Right forelimb (tissue), 1 donor: ENCODE measurements at regions not wholly inside any gene's neighbourhood (a gene's known extent, or its start where the extent isn't known, plus 50 kb on each side); places are given as distances from the start of the nearest gene placed in this dataset.

Experiments used
- DNase-seq: peaks from one replicate; pipeline ENCODE4 v3.0.0-alpha.2; 2018

DNA sequence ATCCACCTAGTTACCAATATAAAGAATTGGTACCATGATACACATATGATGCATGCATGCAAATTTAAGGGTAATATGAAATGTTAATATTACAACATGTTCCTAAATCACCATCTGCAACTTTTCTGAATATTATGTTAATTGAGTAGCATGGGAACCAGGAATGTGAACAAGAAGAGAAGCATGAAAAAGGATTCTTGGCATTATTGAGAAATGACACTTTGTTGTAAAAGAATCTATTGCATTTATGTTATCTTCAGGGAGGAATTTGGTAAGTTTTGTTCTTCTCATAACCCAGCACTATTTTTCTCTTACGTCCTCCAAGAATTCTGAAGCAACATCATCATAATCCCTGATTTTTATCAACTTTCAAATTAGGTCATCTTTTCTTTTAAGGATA is 159.9 kb upstream of the SLC25A13 start:
- DNase-seq, result no peak

DNA sequence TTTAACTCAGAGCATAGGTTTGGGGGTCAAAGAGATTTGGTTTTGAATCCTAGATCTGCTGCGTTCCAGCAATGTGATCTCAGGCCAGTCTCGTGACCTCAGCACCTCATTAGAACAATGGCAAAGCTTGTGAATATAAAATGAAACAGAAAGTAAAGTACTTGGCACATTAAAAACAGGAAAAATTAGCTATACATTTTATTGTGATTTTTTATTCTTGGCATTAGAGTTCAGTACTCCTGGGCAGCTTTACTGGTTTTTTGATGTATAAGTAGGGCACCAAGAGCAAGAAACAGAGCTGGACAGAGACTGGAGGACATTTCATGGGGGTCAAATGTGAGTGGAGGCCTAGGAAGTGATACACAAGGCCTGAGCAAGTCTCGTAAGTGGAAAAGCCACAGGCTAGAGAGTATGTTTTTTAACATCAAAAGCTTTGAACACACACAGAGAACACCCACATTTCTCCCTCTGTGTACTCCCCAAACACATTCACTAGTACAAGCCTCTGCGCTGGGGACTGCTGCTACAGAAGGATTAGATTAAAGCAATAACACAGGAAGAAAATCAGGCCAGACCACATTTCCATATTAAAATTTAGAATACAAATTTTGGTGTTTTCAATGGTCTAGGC is 157.2 kb upstream of the SLC25A13 start:
- DNase-seq, result no peak

- DNase-seq, result no peak
Observed at GRCh38 chr7:96471606-96472005, 149.7 kb upstream of the SLC25A13 start.

- DNase-seq, result no peak
Observed at GRCh38 chr7:96452146-96452545, 130.2 kb upstream of the SLC25A13 start.

GRCh38 chr7:96449094-96449493 is 127.2 kb upstream of the SLC25A13 start:
- DNase-seq, result no peak

DNA sequence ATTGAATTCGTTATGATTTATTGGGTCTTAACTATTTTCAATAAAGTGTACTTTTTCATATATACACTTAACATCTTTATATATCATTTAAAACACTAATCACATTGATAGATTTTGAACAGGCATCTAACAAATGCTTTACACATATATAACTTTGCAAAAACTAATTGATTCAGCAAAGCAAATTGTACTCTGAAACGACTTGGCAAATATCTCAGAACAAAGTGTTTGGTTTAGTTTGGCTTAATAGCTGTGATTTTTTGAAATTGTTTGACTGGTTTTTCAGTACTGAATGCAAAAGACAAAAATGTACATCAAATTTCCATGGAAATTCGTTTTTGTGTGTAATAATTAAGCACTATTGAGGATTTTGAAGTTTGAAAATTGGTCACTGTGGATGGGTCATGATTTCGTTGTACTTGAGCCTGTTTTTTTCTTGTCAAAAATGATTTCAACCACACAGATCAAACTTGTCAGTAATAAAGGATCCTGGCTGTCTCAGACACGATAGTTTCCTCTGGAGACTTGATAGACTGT is 125.3 kb upstream of the SLC25A13 start:
- DNase-seq, result no peak

GRCh38 chr7:96441436-96442084 is 119.7 kb upstream of the SLC25A13 start:
- no peak for DNase-seq

DNA sequence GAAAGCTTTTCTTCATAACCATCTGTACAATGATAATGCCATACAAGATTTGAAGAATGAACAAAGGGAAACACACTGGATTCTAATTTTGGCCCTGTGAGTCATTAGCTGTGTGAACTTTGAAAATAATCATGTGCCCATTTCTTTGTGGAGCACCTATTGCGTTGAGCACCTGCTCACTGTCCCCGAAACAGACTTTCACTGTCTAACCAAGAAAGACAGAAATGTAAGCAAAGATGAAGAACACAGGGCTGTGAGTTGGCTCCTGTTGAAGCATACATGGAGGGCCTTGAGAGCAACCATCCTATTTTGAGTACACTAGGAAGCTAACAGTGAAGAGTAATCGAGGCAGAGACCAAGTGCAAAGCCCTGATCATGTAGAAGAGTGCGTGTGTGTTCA is 118.4 kb upstream of the SLC25A13 start:
- DNase-seq, result no peak

- DNase-seq, result no peak
Observed at GRCh38 chr7:96436880-96437279, 115.0 kb upstream of the SLC25A13 start.

DNA sequence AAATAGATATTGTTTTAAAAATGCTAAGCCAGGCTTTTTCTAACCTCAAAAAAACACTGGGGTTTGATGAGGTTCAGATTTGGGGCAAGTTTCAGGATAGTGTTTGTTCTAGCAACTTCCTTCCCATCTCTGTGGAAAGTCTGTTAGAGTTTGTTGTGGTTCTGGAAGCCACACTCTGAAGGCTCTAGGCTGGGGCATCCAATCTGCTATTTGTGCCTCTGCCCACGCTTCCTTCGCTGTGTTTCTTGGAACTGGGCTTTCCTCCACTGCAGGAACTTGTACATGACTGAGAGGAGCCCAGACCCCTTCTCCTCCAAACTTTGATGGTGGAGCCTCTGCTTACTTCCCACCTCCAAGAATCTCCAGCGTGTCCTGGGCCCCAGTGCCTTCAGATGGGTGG is 108.5 kb upstream of the SLC25A13 start:
- DNase-seq, result no peak

DNA sequence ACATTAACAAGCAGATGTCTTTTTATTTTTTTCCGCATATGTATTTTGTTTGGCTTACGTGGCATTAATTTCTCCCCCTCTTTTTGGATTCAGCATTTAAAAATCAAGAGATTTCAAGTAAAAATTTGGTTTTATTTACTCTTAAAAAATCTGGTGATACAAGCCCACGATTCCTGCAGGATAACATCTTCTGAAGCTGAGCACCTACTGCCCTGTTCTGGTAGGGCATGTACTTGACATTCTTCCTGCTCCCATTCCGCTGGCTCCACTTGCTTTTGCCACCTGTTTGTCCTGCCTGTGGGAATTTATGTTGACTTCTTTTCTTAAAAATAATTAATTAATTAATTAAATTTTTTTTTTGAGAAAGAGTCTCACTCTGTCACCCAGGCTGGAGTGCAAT is 105.2 kb upstream of the SLC25A13 start:
- no peak for DNase-seq

DNA sequence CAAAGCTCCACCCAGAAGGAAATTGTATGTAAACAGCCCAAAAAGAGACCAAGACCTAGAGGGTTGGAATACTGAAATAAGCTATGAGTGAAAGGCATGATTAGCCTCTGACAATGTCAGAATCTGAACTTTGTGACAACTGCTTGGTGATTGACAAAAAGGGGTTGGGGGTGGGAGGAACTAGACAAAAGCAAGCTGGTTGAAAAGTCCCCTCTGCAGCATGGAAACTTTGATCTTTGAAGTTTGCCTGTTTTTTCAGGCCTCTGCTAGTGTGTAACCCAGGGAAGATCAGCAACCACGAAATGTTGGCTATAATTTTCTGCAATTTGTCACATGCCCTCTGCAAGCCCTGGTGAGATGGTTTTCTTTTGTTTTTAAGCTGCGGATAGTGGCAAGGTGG is 104.8 kb upstream of the SLC25A13 start:
- DNase-seq, result no peak

DNA sequence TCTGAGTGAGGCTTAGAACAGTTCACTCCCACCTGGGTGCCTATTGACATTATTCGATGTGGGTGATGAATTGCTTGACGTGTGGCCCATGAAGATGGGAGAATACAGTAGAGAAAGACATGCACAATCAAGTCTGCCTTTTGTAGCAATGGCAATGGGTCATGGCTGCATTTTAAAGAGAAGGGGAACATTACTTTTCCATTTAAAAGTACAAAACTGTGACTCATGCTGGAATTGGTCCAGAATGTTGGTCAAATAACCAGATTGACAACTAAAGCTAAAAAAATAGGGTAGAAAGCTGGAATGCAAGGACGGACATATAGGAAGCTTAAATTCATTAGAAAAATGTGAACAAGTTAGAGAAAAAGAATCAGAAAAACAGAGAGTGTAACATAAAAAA is 104.1 kb upstream of the SLC25A13 start:
- DNase-seq, result no peak

DNA sequence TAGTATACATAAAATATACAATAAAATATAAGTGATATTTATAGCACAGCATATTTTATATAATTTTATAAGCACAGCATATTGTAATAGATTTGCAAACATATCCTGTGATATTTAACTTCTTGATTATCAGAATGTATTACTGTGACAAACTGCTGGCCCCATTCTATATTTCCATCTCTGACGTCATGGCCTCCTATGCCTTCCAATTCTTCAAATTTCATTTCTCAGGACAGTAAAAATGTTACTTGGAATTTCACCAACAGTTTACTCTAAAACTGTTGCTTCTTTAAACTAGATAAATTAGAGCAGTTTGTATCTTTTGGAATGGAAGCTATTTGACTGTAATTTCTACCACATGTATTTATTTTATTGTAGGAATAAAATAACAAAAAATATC is 102.5 kb upstream of the SLC25A13 start:
- DNase-seq, result no peak

DNA sequence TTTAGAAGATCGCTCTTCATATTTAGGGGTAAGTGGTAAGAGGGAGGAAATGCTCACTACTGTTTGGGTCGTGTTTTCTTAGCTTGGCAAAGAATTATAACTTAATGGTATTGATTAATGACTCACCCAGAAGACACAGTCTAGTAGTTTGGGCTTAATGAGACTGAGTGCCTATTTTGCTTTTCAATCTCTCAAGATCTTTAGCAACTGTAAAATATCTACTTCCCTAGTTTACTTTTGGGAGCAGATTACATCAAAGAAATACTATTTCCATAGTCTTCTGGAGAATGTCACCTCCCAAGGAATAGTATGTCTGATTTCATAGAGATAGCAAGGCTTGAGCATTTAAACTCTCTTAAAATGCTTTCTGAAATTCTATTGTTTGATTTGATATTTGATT is 100.5 kb upstream of the SLC25A13 start:
- DNase-seq, result no peak

- DNase-seq, result no peak
Observed at GRCh38 chr7:96418581-96418980, 96.7 kb upstream of the SLC25A13 start.

DNA sequence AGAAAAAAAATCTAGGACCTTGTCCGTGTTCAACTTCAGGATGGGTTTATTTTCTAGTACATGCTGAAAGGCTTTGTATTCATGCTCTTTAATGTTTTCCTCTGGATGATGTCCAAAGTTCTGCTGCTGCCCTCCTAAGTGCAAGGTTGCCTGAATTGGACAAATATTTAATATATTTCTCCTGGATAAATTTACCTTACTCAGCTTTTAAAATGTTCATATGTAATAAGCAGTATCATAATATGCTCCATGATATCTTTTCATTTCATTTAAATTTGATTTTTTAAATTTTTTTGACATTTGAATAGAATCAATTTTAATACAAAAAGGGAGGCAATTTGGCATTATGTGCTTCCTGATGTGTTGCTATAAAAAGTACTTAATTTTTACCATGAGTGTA is 95.9 kb upstream of the SLC25A13 start:
- DNase-seq, result no peak

DNA sequence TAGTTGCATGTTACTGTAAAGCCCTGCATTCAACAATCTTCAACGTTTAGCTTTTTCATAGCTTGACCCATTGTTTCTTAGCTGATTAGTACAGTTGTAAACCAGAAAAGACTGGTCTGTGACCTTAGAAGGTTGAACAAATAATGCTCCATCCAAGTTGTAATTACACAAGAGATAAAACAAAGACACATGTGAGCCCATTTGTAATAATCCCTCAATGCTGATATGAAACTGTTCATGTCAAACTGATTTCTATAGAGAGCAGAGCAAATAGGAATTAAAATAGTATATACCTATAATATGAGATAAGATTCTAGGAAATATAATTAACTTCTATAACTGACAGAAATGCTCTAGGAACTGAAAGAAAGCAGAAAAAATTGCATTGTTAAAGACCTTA is 94.7 kb upstream of the SLC25A13 start:
- no peak for DNase-seq

- DNase-seq, result no peak
Observed at GRCh38 chr7:96416116-96416515, 94.2 kb upstream of the SLC25A13 start.

GRCh38 chr7:96415293-96415940 is 93.5 kb upstream of the SLC25A13 start:
- DNase-seq, result no peak

DNA sequence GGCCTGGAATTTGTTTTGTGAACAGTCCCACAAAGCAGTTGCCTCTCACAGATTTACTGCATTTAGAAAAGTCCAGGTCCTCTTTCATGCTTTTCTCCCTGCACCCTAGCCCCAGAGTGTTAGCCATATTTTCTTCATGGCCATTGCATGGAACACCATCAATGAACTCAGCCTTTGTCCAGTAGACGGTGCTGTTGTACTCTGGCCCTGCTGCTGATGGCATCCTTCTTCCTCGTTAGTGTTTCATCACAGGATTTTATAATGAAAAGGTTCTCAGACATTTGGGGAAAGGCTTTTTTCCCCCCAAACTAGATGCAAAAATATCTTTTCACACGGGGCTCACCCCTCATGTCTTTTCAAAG is 93.0 kb upstream of the SLC25A13 start:
- no peak for DNase-seq

GRCh38 chr7:96410126-96410839 is 88.4 kb upstream of the SLC25A13 start:
- DNase-seq, result no peak

DNA sequence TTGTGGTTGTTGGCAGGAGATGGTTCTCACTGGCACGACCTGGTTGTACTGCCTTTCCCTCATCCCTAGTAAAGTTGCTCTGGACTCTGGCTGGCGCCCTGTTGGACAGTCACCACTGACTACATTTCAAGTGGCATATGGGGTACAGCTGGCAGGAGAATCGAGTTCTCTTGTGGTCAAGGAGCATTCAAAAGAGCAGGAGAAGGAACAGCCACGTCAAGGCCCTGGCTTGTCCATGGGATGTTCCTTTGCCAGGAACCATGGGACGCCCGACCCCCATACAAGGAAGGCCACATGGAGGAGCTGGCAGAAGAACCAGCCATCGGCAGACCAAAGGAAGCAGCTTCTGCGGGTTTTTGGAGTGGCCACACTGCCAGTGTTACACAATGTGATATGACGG is 87.0 kb upstream of the SLC25A13 start:
- no peak for DNase-seq

GRCh38 chr7:96407427-96407826 is 85.5 kb upstream of the SLC25A13 start:
- DNase-seq, result no peak
